ENCODE measurements at regions not wholly inside any gene's neighbourhood (a gene's known extent, or its start where the extent isn't known, plus 50 kb on each side); places are given as distances from the start of the nearest gene placed in this dataset.

DNA sequence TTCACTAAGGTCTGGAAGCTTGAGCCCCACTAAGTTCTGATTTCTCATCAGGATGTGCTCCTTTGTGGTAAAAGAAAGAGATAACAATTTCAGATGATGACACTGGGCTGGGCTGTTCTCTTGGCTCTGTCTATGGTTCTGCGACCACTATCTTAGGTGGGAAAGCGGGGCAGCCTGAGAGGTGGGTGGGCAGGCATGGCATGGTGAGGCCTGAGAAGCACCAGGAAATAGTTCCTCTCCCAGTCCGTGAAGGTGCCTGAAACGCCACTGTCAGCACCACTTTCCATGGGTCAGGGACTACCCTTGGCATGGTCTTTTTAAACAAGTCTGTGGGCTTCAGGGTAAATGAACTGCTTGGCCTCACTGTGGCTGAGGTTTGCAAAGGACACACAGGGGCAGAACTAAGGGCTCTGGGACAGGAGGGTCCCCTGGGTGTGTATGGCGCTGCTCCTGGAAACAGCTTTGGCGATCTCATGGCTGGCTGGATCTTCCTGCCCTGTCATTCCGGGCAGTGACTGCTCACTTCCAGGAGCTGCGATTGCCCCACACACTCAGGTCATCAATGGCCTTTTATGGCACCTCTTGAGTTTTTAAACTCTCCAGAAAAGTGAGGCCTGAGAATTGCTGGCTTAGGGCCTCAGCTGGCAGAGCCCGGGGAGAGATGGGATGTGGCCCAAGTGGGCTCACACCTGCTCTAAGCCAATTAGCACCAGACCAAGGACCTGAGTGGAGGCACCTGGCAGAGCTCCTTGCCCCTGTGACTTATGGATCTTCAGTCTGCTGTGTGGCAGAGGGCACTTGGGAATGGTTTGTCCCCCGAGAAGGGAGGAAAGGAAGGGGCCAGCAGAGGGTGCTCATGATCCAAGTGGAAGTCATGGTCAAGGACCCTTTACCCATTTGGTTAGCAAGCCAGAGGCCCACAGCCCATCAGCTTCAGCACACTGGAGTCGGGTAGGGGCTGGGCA is 55.6 kb upstream of the LYVE1 start:
- H3K9me1 ChIP-seq (ENCODE audit: control insufficient read depth, insufficient read depth, low read length), result no peaks in the 10 kb centered on the region
- H3K27me3 ChIP-seq (ENCODE audit: control insufficient read depth in 2 of 2, insufficient read depth in 2 of 2, low read length in 2 of 2), result no peaks in the 10 kb centered on the region
- ATAC-seq (peak; percentile 79), FAIRE-seq (peak; percentile 84), DNase-seq (ENCODE audit: extremely low read depth in 1 of 4, low spot score in 3 of 4) (peak; percentile 60 to 67 (median 62))
- no peak overlapping the region; a peak in 1 of 4 replicates for H3K9ac ChIP-seq (ENCODE audit: insufficient read depth in 1 of 2, low read depth in 2 of 2, low read length in 2 of 2)
- no peaks in the 10 kb centered on the region for H3K9me3 ChIP-seq (replicated peaks; ENCODE audit: control insufficient read depth, insufficient read depth, low read depth, low read length)
- no peak overlapping the region; the same call in 2 of the 3 replicates for H3K27ac ChIP-seq (ENCODE audit: extremely low read depth, low read depth, low read length)
- intact Hi-C loops (cut with micrococcal nuclease) (loop anchor here (1.0 to 10.0 kb wide), 4 partner anchors 30 to 209 kb away; no protein-coding TSS in a partner anchor), in situ Hi-C loops (cut with MboI) (loop anchor here (5.0 kb wide), 1 partner anchor 103 kb away; no protein-coding TSS in a partner anchor)
- H3K4me3 ChIP-seq, result no peak overlapping the region
- no peaks in the 10 kb centered on the region for H3K79me2 ChIP-seq (ENCODE audit: control insufficient read depth, insufficient read depth, low read length)
- H3K4me1 ChIP-seq (replicated peaks in 1 of 2; ENCODE audit: control insufficient read depth in 2 of 2, insufficient read depth in 2 of 2, low read length in 2 of 2), result peaks cover 9 to 13% of the 10 kb centered on the region in 2 experiments; a peak in 4 of 5 replicates
- no peaks in the 10 kb centered on the region for H3K36me3 ChIP-seq (ENCODE audit: control insufficient read depth, insufficient read depth, low read length)
- peak overlapping the region; percentile 15; the same call in 1 of the 2 replicates for H3K4me2 ChIP-seq (ENCODE audit: insufficient read depth, low read length)
- WGBS (ENCODE audit: insufficient coverage, low coverage, missing lambda C conversion rate), result 55% methylated on average over 11 of the region's 11 CpGs
- no peaks in the 10 kb centered on the region for H4K20me1 ChIP-seq (replicated peaks; ENCODE audit: control insufficient read depth, insufficient read depth, low read length)
- BruUV-seq (replicated peaks), result no TSS peak
- ChIA-PET CTCF (ENCODE audit: low intra/inter-chr PET ratio) (interaction anchor here (1.0 to 2.4 kb wide), 2 partner anchors 112 to 146 kb away, joined by 3 to 33 read pairs; no protein-coding TSS in a partner anchor), POLR2A (interaction anchor here (0.6 kb wide), 1 partner anchor 125 kb away, joined by 3 read pairs; no protein-coding TSS in a partner anchor)
- peak overlapping the region; percentile 85 for H2AFZ ChIP-seq (ENCODE audit: low read depth, low read length)
- TF ChIP-seq, protein P1, sequence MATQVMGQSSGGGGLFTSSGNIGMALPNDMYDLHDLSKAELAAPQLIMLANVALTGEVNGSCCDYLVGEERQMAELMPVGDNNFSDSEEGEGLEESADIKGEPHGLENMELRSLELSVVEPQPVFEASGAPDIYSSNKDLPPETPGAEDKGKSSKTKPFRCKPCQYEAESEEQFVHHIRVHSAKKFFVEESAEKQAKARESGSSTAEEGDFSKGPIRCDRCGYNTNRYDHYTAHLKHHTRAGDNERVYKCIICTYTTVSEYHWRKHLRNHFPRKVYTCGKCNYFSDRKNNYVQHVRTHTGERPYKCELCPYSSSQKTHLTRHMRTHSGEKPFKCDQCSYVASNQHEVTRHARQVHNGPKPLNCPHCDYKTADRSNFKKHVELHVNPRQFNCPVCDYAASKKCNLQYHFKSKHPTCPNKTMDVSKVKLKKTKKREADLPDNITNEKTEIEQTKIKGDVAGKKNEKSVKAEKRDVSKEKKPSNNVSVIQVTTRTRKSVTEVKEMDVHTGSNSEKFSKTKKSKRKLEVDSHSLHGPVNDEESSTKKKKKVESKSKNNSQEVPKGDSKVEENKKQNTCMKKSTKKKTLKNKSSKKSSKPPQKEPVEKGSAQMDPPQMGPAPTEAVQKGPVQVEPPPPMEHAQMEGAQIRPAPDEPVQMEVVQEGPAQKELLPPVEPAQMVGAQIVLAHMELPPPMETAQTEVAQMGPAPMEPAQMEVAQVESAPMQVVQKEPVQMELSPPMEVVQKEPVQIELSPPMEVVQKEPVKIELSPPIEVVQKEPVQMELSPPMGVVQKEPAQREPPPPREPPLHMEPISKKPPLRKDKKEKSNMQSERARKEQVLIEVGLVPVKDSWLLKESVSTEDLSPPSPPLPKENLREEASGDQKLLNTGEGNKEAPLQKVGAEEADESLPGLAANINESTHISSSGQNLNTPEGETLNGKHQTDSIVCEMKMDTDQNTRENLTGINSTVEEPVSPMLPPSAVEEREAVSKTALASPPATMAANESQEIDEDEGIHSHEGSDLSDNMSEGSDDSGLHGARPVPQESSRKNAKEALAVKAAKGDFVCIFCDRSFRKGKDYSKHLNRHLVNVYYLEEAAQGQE (IDR thresholded peaks at IDR 0.05; ENCODE audit: borderline replicate concordance), result peak; percentile 90
- TF ChIP-seq, protein P1 (CRISPR knock-in tag; IDR thresholded peaks at IDR 0.05; ENCODE audit: low read depth), result no peak
- TF ChIP-seq, protein P2, sequence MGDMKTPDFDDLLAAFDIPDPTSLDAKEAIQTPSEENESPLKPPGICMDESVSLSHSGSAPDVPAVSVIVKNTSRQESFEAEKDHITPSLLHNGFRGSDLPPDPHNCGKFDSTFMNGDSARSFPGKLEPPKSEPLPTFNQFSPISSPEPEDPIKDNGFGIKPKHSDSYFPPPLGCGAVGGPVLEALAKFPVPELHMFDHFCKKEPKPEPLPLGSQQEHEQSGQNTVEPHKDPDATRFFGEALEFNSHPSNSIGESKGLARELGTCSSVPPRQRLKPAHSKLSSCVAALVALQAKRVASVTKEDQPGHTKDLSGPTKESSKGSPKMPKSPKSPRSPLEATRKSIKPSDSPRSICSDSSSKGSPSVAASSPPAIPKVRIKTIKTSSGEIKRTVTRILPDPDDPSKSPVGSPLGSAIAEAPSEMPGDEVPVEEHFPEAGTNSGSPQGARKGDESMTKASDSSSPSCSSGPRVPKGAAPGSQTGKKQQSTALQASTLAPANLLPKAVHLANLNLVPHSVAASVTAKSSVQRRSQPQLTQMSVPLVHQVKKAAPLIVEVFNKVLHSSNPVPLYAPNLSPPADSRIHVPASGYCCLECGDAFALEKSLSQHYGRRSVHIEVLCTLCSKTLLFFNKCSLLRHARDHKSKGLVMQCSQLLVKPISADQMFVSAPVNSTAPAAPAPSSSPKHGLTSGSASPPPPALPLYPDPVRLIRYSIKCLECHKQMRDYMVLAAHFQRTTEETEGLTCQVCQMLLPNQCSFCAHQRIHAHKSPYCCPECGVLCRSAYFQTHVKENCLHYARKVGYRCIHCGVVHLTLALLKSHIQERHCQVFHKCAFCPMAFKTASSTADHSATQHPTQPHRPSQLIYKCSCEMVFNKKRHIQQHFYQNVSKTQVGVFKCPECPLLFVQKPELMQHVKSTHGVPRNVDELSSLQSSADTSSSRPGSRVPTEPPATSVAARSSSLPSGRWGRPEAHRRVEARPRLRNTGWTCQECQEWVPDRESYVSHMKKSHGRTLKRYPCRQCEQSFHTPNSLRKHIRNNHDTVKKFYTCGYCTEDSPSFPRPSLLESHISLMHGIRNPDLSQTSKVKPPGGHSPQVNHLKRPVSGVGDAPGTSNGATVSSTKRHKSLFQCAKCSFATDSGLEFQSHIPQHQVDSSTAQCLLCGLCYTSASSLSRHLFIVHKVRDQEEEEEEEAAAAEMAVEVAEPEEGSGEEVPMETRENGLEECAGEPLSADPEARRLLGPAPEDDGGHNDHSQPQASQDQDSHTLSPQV (IDR thresholded peaks at IDR 0.05), result 0 out of 2 replicates have a peak, but pooled peaks have one; percentile 22
- TF ChIP-seq SMC3 (conservative IDR thresholded peaks at IDR 0.05; ENCODE audit: insufficient read depth, low read depth, low read length) (peak; percentile 72; the same call in 1 of the 2 replicates), ZFP36 (IDR thresholded peaks at IDR 0.05; ENCODE audit: low read depth, low read length, partially characterized antibody) (peak; percentile 9), CC2D1A (IDR thresholded peaks at IDR 0.05) (peak; percentile 63; the same call in 1 of the 2 replicates)
